ENCODE measurements at regions not wholly inside any gene's neighbourhood (a gene's known extent, or its start where the extent isn't known, plus 50 kb on each side); places are given as distances from the start of the nearest gene placed in this dataset.

DNA sequence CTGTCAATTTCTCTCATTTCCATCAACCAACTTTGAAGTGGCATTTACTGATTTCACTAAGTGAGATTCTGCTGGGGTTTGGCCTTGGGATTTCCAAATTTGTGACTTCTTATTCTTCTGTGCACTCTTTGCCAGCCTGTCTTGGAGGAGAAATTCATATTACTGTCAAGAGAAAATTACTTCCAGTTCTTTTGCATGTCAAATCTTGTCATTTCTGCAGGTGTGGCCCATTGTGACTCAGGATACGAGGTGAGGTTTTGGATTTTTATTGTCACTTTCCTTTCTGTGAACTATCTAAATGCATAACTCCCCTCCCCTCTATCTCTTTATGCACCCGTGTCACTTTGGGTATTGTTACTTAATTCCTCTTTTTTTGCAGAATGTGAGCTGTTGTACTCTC lies 102.6 kb upstream of the GUCY1A1 start:
- TF ChIP-seq, protein P1, sequence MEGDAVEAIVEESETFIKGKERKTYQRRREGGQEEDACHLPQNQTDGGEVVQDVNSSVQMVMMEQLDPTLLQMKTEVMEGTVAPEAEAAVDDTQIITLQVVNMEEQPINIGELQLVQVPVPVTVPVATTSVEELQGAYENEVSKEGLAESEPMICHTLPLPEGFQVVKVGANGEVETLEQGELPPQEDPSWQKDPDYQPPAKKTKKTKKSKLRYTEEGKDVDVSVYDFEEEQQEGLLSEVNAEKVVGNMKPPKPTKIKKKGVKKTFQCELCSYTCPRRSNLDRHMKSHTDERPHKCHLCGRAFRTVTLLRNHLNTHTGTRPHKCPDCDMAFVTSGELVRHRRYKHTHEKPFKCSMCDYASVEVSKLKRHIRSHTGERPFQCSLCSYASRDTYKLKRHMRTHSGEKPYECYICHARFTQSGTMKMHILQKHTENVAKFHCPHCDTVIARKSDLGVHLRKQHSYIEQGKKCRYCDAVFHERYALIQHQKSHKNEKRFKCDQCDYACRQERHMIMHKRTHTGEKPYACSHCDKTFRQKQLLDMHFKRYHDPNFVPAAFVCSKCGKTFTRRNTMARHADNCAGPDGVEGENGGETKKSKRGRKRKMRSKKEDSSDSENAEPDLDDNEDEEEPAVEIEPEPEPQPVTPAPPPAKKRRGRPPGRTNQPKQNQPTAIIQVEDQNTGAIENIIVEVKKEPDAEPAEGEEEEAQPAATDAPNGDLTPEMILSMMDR (IDR thresholded peaks at IDR 0.05): no peak
- no peak for TF ChIP-seq POLR2A (IDR thresholded peaks at IDR 0.05)
